Osteocyte (in vitro differentiated cells): ENCODE measurements at regions not wholly inside any gene's neighbourhood (a gene's known extent, or its start where the extent isn't known, plus 50 kb on each side); places are given as distances from the start of the nearest gene placed in this dataset.

Experiments used
- DNase-seq: peaks from one replicate; pipeline ENCODE4 v3.0.0; 2021; ENCODE audit warnings: mixed read lengths; ENCODE audit not compliant: unreplicated experiment; ENCODE audit errors: extremely low spot score
- H3K27ac Mint-ChIP-seq: one replicate; pipeline ENCODE4 v1.8.0; 2021; ENCODE audit warnings: mild to moderate bottlenecking, mixed read lengths; ENCODE audit not compliant: unreplicated experiment
- H3K27me3 Mint-ChIP-seq: one replicate; pipeline ENCODE4 v1.8.0; 2021; ENCODE audit warnings: mixed read lengths; ENCODE audit not compliant: unreplicated experiment
- H3K36me3 Mint-ChIP-seq: one replicate; pipeline ENCODE4 v1.8.0; 2021; ENCODE audit warnings: mixed read lengths; ENCODE audit not compliant: unreplicated experiment
- H3K4me1 Mint-ChIP-seq: one replicate; pipeline ENCODE4 v1.8.0; 2021; ENCODE audit warnings: mixed read lengths; ENCODE audit not compliant: unreplicated experiment
- H3K4me3 Mint-ChIP-seq: one replicate; pipeline ENCODE4 v1.8.0; 2021; ENCODE audit warnings: mild to moderate bottlenecking, moderate library complexity, mixed read lengths; ENCODE audit not compliant: unreplicated experiment
- H3K9me3 Mint-ChIP-seq: one replicate; pipeline ENCODE4 v1.8.0; 2021; ENCODE audit warnings: mixed read lengths; ENCODE audit not compliant: unreplicated experiment
- CTCF ChIP-seq: fragments of 200-600 bp; sonication (generic); IDR thresholded peaks from 2 replicates; pipeline ENCODE4 v1.5.0; 2021; ENCODE audit warnings: antibody characterized with exemption, mild to moderate bottlenecking, moderate library complexity

- DNase-seq, result no peak
- TF ChIP-seq CTCF, result no peak
- Mint-ChIP-seq H3K4me3 (no peak overlapping the region), H3K27ac (no peak overlapping the region), H3K36me3 (peaks cover 3% of the 10 kb centered on the region), H3K9me3 (peaks cover 14% of the 10 kb centered on the region), H3K27me3 (no peaks in the 10 kb centered on the region), H3K4me1 (peaks cover 2% of the 10 kb centered on the region)
Measured at GRCh38 chr7:81079746-81080145, 160.9 kb upstream of the SEMA3C start.

GRCh38 chr7:81075150-81075549, 156.3 kb upstream of the SEMA3C start:
- DNase-seq, result no peak
- H3K27ac Mint-ChIP-seq, result no peak overlapping the region
- peaks cover 3% of the 10 kb centered on the region for H3K36me3 Mint-ChIP-seq
- no peak overlapping the region for H3K4me3 Mint-ChIP-seq
- no peak for TF ChIP-seq CTCF
- no peaks in the 10 kb centered on the region for H3K27me3 Mint-ChIP-seq
- H3K9me3 Mint-ChIP-seq, result peaks cover 14% of the 10 kb centered on the region
- H3K4me1 Mint-ChIP-seq, result peaks cover 11% of the 10 kb centered on the region

- no peak for TF ChIP-seq CTCF
- peaks cover 3% of the 10 kb centered on the region for H3K36me3 Mint-ChIP-seq
- H3K27ac Mint-ChIP-seq, result no peak overlapping the region
- H3K4me1 Mint-ChIP-seq, result peaks cover 9% of the 10 kb centered on the region
- peaks cover 14% of the 10 kb centered on the region for H3K9me3 Mint-ChIP-seq
- H3K27me3 Mint-ChIP-seq, result no peaks in the 10 kb centered on the region
- H3K4me3 Mint-ChIP-seq, result no peak overlapping the region
- no peak for DNase-seq
Measured at GRCh38 chr7:81074406-81074805, 155.6 kb upstream of the SEMA3C start.

- peaks cover 14% of the 10 kb centered on the region for H3K9me3 Mint-ChIP-seq
- peaks cover 3% of the 10 kb centered on the region for H3K36me3 Mint-ChIP-seq
- no peak for TF ChIP-seq CTCF
- H3K27ac Mint-ChIP-seq, result no peak overlapping the region
- no peaks in the 10 kb centered on the region for H3K27me3 Mint-ChIP-seq
- H3K4me1 Mint-ChIP-seq, result peaks cover 9% of the 10 kb centered on the region
- DNase-seq, result no peak
- H3K4me3 Mint-ChIP-seq, result no peak overlapping the region
Measured at GRCh38 chr7:81073931-81074251, 155.0 kb upstream of the SEMA3C start.

- H3K9me3 Mint-ChIP-seq, result peaks cover 4% of the 10 kb centered on the region
- TF ChIP-seq CTCF, result no peak
- H3K4me3 Mint-ChIP-seq, result no peak overlapping the region
- H3K27me3 Mint-ChIP-seq, result no peaks in the 10 kb centered on the region
- no peak overlapping the region for H3K27ac Mint-ChIP-seq
- H3K36me3 Mint-ChIP-seq, result no peaks in the 10 kb centered on the region
- DNase-seq, result no peak
- H3K4me1 Mint-ChIP-seq, result peaks cover 9% of the 10 kb centered on the region
Measured at GRCh38 chr7:81070956-81071355, 152.1 kb upstream of the SEMA3C start.
